Hematopoietic multipotent progenitor cell treated with erythropoietin and hydrocortisone succinate and interleukin-3 and kit ligand, for 4 days (in vitro differentiated cells): ENCODE measurements at regions not wholly inside any gene's neighbourhood (a gene's known extent, or its start where the extent isn't known, plus 50 kb on each side); places are given as distances from the start of the nearest gene placed in this dataset.
"Not testable (repeated sequence)": the region's sequence is repeated elsewhere in the genome, so short reads cannot be mapped to it uniquely, and the experiment has no call there.

Source experiments
- DNase-seq: peaks from one replicate; pipeline ENCODE4 v3.0.0-alpha.2; 2015

DNA sequence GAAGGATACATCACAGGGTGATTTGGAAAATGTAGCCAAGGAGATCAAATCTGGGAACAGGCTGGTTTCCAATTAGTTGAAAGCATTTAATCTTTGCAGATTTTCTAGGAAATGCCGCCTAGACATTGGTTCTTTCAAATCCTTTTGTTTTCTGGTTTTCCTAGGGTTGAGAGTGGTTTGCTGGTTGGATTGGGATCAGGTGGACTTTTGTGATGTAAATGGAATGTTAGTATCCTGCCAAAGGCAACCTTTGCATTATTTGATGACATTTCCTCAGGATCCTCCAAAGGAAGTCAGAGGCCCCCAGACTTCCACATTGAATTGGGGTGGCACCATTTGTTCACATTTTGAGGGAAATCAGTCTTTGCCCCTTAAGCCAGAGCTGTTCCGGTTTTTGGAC is 245.5 kb upstream of the RPS23 start:
- no peak for DNase-seq

- DNase-seq: no peak
These were observed 244.7 kb upstream of the RPS23 start for GRCh38 chr5:82522897-82523296.

DNA sequence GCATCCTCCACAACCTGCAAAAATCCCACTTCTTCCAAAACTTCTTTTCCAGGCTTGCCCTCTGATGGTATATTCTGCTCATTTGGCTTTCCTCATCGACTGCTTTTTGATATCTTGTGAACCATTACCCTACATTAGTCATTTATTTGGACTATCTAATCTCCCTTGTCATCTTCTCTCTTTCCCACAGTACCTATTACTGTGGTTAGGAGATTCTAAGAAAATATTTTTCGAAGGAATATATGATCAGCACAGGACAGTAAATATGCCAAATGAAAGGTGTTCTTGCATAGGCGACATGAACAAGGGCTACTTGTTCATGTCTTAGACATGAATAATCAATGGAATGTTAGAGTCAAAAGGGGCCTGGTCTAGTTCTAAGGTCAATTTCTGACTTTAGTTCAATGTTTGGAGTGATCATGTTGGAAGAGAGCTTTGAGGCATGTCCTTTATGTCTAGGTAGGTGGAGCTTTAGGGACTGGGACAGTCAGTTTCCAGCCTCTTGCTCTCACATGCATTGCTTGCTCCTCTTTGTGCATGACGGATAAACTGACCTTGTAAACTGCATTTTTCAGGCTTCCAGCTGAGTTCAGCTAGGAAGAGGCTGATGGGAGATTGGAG is 243.4 kb upstream of the RPS23 start:
- DNase-seq: no peak

- no peak for DNase-seq
These were observed 241.4 kb upstream of the RPS23 start for GRCh38 chr5:82519558-82519957.

DNA sequence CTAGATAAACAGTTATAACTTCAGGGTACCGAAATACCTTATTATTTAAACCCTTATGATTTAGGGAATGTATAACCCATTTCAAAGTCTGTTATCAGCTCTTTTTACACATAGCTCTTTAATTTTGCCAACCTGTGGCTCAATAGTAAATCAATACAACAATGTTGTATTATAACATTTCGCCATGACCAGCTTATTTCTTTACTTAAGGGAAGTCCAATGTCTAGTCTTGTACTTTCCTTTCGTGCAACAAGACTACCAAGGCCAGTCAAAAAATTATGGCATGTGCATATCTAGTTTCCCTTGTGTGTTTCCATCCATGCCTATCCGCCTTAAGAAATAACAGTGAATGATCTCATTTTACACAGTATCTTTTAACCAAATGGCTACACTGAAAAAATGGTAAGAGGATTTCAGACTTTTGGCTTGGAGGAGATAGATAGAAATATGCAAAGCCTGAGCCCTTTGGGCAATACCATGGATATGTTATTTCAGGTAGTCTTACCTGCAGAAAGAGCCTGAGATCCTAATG is 239.5 kb upstream of the RPS23 start:
- DNase-seq: no peak

- DNase-seq: no peak
These were observed 235.6 kb upstream of the RPS23 start for GRCh38 chr5:82513738-82514137.

- DNase-seq: no peak
These were observed 233.9 kb upstream of the RPS23 start for GRCh38 chr5:82512025-82512424.

- no peak for DNase-seq
These were observed 233.0 kb upstream of the RPS23 start for GRCh38 chr5:82511134-82511533.

DNA sequence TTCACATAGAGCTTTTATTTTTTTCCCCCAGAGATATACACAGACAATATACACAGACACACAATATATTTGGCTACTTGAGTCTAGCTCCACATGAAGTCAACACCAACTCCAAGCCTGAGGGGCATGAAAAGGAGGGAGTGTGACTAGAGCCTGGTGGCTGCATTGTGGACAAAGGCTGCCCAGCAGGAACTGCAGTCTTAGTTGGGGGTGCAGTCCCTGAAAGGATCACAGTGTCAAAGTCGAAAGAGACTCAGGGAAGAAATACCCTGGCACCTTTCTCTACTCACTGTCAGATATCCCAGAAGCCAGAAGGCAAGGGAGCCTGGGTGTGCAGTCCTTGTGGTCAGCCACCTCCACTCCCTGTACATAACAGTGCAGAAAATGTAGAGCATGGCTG is 231.6 kb upstream of the RPS23 start:
- no peak for DNase-seq

- not testable (repeated sequence) for DNase-seq
These were observed 228.2 kb upstream of the RPS23 start for GRCh38 chr5:82506390-82506789.

- DNase-seq: no peak
These were observed 221.6 kb upstream of the RPS23 start for GRCh38 chr5:82499725-82500244.

GRCh38 chr5:82497242-82497641 is 219.1 kb upstream of the RPS23 start:
- no peak for DNase-seq

DNA sequence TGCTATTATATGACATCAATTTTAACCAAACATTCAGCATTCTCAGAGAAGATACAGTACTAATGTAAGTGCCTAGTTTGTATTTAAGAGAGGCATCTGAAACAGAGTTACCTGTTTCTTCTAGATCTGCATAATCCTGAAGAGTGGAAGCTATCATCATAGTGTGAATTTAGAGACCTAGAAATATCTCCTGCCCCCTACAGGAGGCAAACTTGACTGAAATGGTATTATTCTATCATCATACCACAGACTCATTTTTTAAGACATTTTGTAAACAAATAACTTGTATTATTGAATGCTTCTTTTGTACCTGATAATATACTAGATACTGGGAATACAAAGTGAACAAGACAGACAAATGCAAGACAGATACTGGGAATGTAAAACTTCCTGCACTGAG is 216.8 kb upstream of the RPS23 start:
- no peak for DNase-seq

- no peak for DNase-seq
These were observed 215.1 kb upstream of the RPS23 start for GRCh38 chr5:82493221-82493620.

DNA sequence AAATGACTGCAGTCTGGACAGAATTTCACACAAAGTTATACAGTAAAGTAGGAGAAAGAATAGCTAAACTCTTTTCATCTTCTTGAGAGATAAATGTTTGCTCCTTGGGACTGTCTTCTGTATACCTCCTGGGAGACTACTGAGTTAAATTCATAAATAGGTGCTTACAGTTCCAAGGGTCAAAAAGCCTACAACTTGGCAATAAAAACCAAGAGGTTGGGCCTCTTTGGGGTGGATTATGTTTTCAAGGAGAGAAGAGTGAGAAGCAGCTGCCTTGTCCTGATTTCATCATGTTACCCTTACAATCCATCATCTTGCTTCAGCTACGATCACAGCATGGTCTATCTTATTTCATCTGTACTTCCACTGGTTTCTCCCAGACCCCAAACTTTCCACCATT is 213.2 kb upstream of the RPS23 start:
- no peak for DNase-seq

GRCh38 chr5:82489683-82490082 is 211.5 kb upstream of the RPS23 start:
- DNase-seq: no peak

DNA sequence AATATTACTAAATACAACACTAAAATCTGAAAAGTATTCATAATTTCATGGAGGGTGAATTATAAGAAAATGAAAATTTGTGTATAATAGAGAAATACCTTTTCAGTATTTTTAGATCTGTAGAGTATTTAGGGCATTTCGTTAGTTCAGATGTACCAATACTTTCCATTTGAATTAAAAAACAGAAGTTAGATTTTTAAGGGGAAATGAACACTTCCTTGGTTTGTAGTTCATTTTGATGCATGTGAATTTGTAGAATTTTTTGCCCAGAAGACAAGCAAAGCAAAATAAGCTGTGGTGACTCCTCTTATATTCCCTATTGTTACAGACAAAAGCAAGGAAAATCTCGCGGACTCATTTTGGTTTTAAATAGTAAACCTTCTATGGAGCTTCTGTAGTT is 209.0 kb upstream of the RPS23 start:
- DNase-seq: peak; percentile 22

- DNase-seq: no peak
These were observed 202.2 kb upstream of the RPS23 start for GRCh38 chr5:82480331-82480730.

DNA sequence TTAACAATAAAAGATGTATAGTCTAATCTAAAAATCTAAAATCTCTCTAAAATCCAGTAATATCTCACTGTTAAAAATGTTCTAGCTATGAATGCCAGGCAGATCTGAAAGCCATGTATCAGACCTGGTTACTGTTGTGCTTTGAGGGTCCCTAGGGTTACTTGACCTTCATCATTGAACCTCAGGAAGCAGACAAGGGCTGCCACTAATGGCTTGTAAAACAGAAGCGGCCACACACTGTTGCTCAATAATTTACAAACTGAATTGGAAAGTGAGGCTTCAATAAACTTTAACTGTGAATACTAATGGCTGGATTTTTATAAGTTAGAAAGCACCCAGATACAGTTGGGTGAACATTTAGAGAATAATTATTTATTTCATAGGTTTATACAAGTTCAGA is 198.0 kb upstream of the RPS23 start:
- no peak for DNase-seq

GRCh38 chr5:82473262-82473661 is 195.1 kb upstream of the RPS23 start:
- no peak for DNase-seq

GRCh38 chr5:82470185-82470994 is 192.2 kb upstream of the RPS23 start:
- no peak for DNase-seq

DNA sequence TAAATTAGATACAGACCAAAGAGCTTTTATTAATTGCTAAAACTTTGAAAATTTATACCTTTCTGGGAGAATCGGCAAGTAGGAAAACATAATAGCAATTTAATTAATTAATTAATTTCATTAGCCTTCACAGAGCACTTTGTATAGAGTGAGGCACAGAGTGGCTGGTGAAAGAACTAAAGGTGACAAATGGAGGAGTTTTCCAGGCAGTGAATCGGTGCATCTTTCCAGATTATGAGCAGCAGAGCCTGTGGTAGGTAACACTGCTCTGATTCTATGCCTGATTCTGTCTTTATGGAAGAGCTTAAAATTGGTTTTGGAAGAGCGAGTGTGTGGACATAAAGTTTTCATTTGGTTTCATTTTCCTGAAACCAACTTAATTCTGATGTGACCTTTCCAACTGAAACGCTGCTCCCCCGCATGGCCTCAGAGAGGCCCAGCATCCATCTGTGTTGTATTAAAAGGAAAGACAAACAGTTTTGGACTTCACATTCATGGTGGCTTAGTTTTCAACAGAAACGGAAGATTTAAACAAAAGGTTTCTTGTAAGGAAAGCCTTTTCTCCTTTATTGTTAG is 188.9 kb upstream of the RPS23 start:
- DNase-seq: no peak

DNA sequence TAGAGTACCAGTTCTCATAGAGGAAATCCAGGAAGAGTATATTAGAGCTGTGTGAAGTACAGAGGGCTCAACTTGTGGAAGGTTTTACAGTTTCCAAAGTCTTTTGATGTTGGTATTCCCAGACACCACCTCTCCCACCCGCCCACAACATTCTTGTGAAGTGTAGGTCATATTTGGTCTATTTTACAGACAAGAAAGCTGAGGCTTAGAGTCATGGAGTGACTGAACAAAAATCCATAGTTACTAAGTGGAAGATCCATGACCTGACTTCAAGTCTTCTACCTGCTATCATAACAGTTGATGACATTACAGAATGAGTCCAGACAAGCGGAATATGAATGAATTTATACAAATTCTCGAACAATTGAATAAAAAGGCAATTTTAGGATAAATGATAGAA is 187.1 kb upstream of the RPS23 start:
- no peak for DNase-seq

- no peak for DNase-seq
These were observed 181.5 kb upstream of the RPS23 start for GRCh38 chr5:82459626-82460025.
